Neuronal stem cell (in vitro differentiated cells): ENCODE measurements at regions not wholly inside any gene's neighbourhood (a gene's known extent, or its start where the extent isn't known, plus 50 kb on each side); places are given as distances from the start of the nearest gene placed in this dataset.
A peak's percentile ranks its signal among the peaks of the same experiment; 100 is the strongest.

Experiments used
- DNase-seq: peaks from one replicate; pipeline ENCODE4 v3.0.0-alpha.2; 2013; ENCODE audit warnings: low spot score
- H2AFZ ChIP-seq: one replicate; pipeline ENCODE4 v1.6.1; 2013; ENCODE audit warnings: mild to moderate bottlenecking, low read length, inconsistent platforms
- H2AK5ac ChIP-seq: 2 replicates; pipeline ENCODE4 v1.6.1; 2013; ENCODE audit warnings: low read depth, mild to moderate bottlenecking, inconsistent platforms, low read length, moderate library complexity, mixed read lengths
- H2BK120ac ChIP-seq: 2 replicates; pipeline ENCODE4 v1.6.1; 2013; ENCODE audit warnings: low read depth, mild to moderate bottlenecking, inconsistent platforms, low read length, moderate library complexity, mixed read lengths
- H2BK12ac ChIP-seq: one replicate; pipeline ENCODE4 v1.6.1; 2013; ENCODE audit warnings: low read length, inconsistent platforms
- H2BK15ac ChIP-seq: 2 replicates; pipeline ENCODE4 v1.6.1; 2013; ENCODE audit warnings: mild to moderate bottlenecking, low read length, inconsistent platforms, mixed read lengths
- H2BK5ac ChIP-seq: one replicate; pipeline ENCODE4 v1.6.1; 2013; ENCODE audit warnings: inconsistent platforms, mild to moderate bottlenecking, low read length, moderate library complexity
- H3K14ac ChIP-seq: one replicate; pipeline ENCODE4 v1.6.1; 2013; ENCODE audit warnings: low read length, inconsistent platforms
- H3K18ac ChIP-seq: 2 replicates; pipeline ENCODE4 v1.6.1; 2013; ENCODE audit warnings: low read length, inconsistent platforms
- H3K23ac ChIP-seq: 2 replicates; pipeline ENCODE4 v1.6.1; 2013; ENCODE audit warnings: low read depth, mild to moderate bottlenecking, mixed read lengths, low read length, inconsistent platforms; ENCODE audit not compliant: poor library complexity
- H3K27ac ChIP-seq: replicated peaks from 3 replicates; pipeline ENCODE4 v1.5.1; 2013; ENCODE audit warnings: low read length, inconsistent platforms
- H3K27me3 ChIP-seq, 3 experiments: 2 replicates each; pipeline ENCODE4 v1.6.1; 2013; ENCODE audit warnings: low read length in 3 of 3, mild to moderate bottlenecking in 2 of 3, inconsistent platforms in 1 of 3, low read depth in 1 of 3, mixed read lengths in 1 of 3, moderate library complexity in 1 of 3; ENCODE audit not compliant: control insufficient read depth in 3 of 3, insufficient read depth in 3 of 3
- H3K36me3 ChIP-seq, 2 donors: replicated peaks in 1 of 2; 2 replicates each; pipeline ENCODE4 v1.6.1; 2013; ENCODE audit warnings: low read length in 2 of 2; ENCODE audit not compliant: control insufficient read depth in 2 of 2, insufficient read depth in 2 of 2
- H3K4ac ChIP-seq: 2 replicates; pipeline ENCODE4 v1.6.1; 2013; ENCODE audit warnings: inconsistent platforms, mild to moderate bottlenecking, low read length, moderate library complexity
- H3K4me1 ChIP-seq, 2 donors: 1 replicate in 1 of 2; 2 replicates in 1 of 2; pipeline ENCODE4 v1.6.1; 2013; ENCODE audit warnings: low read length in 2 of 2, low read depth in 1 of 2; ENCODE audit not compliant: control insufficient read depth in 2 of 2, insufficient read depth in 1 of 2
- H3K4me2 ChIP-seq: one replicate; pipeline ENCODE4 v1.6.1; 2013; ENCODE audit warnings: mild to moderate bottlenecking, low read length, inconsistent platforms; ENCODE audit not compliant: insufficient read depth, poor library complexity, severe bottlenecking
- H3K4me3 ChIP-seq, 2 donors: 2 replicates each; pipeline ENCODE4 v1.5.1; 2013; ENCODE audit warnings: low read length in 2 of 2, mild to moderate bottlenecking in 2 of 2, inconsistent platforms in 1 of 2, moderate library complexity in 1 of 2
- H3K79me1 ChIP-seq: one replicate; pipeline ENCODE4 v1.6.1; 2013; ENCODE audit warnings: low read depth, mild to moderate bottlenecking, inconsistent platforms, low read length, moderate library complexity
- H3K9ac ChIP-seq: one replicate; pipeline ENCODE4 v1.6.1; 2013; ENCODE audit warnings: mild to moderate bottlenecking, low read depth, low read length, inconsistent platforms; ENCODE audit not compliant: poor library complexity
- H3K9me3 ChIP-seq, 2 donors: replicated peaks in 1 of 2; 2 replicates each; pipeline versions ENCODE3 to v1.6.1; 2013; ENCODE audit warnings: low read length in 2 of 2, mild to moderate bottlenecking in 2 of 2, inconsistent platforms in 1 of 2, low read depth in 1 of 2, mixed read lengths in 1 of 2, moderate library complexity in 1 of 2; ENCODE audit not compliant: control insufficient read depth in 2 of 2, insufficient read depth in 1 of 2
- H4K8ac ChIP-seq: one replicate; pipeline ENCODE4 v1.6.1; 2013; ENCODE audit warnings: low read depth, mild to moderate bottlenecking, inconsistent platforms, low read length, moderate library complexity
- H4K91ac ChIP-seq: one replicate; pipeline ENCODE4 v1.6.1; 2013; ENCODE audit warnings: low read length, low read depth, mild to moderate bottlenecking, inconsistent platforms; ENCODE audit not compliant: poor library complexity
- WGBS, 2 donors: extraction: QIAGEN DNeasy Blood & Tissue Kit; methylation state at CpG; one replicate each; pipeline ENCODE4 v1.1.7; 2013; ENCODE audit warnings: missing lambda C conversion rate in 2 of 2, mixed read lengths in 1 of 2; ENCODE audit not compliant: insufficient read length in 2 of 2, insufficient replicate concordance in 1 of 2; ENCODE audit errors: extremely low coverage in 2 of 2; 5-methylcytosine and 5-hydroxymethylcytosine counted together

DNA sequence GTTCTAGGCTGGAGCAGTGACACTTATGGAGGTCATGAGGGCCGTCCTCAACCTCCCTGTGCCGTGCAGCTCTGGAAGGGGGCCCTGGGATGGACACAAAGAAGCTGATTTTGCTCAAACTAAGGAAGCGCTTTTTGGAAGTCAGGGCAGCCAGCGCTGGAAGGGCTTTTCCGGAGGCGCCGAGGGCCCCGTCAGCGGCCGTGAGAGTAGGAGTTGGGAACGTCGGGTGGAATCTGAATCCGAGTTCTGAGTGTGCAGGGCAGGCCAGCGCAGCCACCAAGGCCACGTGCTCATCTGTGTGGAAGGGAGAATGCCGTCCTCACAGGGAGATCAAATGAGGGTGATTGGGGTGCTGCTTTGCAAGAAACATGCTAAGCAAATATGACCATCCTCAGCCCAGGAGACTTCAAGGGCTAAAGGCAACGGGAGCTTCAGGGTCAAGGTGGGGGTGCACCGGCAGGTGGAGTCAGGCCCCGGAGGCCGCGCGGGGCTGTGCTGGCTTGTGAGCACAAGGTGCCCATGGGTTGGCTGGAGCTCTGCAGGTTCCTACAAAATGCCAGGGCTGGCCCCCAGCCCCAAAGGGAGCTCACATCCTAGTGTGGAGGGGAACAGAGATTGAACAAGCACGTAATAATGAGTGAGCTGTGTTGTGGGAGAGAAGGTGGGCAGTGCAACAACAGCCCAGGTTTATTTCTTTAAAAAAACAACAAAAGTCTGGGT lies 70.4 kb upstream of the HPCAL1 start:
- Histone ChIP-seq H3K4ac (no peak overlapping the region), H4K91ac (no peak overlapping the region)

GRCh38 chr2:10233131-10234012 lies 69.3 kb upstream of the HPCAL1 start:
- Histone ChIP-seq H3K18ac (no peak overlapping the region), H2AFZ (no peak overlapping the region), H3K27me3 (peaks cover 0 to 61% (median 4%) of the 10 kb centered on the region in 3 experiments), H3K4ac (no peak overlapping the region), H3K14ac (peak overlapping the region; percentile 25), H2AK5ac (peak overlapping the region; percentile 26), H4K91ac (peak overlapping the region; percentile 90), H3K79me1 (no peaks in the 10 kb centered on the region), H3K4me3 (peak overlapping the region in 1 of 2 donors; percentile 64), H3K4me1 (peaks cover under 1 to 2% of the 10 kb centered on the region in 2 donors), H3K36me3 (no peaks in the 10 kb centered on the region), H2BK12ac (no peak overlapping the region), H2BK15ac (no peak overlapping the region), H2BK120ac (no peak overlapping the region), H3K9ac (peak overlapping the region; percentile 9), H3K9me3 (peaks cover 0 to 5% of the 10 kb centered on the region in 2 donors), H3K27ac (no peak overlapping the region), H3K23ac (no peak overlapping the region), H2BK5ac (no peak overlapping the region), H4K8ac (no peak overlapping the region), H3K4me2 (no peak overlapping the region)
- 100% methylated on average over 4 to 7 of the region's 7 CpGs for WGBS, 2 donors
- DNase-seq, result no peak

More for the DNA sequence above, 70.4 kb upstream of the HPCAL1 start:
- Histone ChIP-seq H3K9me3 (peaks cover 0 to 5% of the 10 kb centered on the region in 2 donors), H2AFZ (no peak overlapping the region), H2BK5ac (peak overlapping the region; percentile 25), H2AK5ac (no peak overlapping the region), H3K23ac (no peak overlapping the region), H3K27me3 (peaks cover 0 to 59% (median 4%) of the 10 kb centered on the region in 3 experiments), H3K4me3 (no peak overlapping the region), H3K14ac (no peak overlapping the region), H2BK120ac (no peak overlapping the region), H3K4me2 (no peak overlapping the region), H3K36me3 (no peaks in the 10 kb centered on the region), H3K9ac (no peak overlapping the region), H3K18ac (peak overlapping the region; percentile 3), H3K27ac (no peak overlapping the region), H4K8ac (no peak overlapping the region), H3K79me1 (no peaks in the 10 kb centered on the region), H3K4me1 (peaks cover 4 to 9% of the 10 kb centered on the region in 2 donors), H2BK15ac (no peak overlapping the region), H2BK12ac (no peak overlapping the region)
- WGBS, 2 donors, result no CpG with 5 or more reads among the region's 23 CpGs
- DNase-seq, result no peak

DNA sequence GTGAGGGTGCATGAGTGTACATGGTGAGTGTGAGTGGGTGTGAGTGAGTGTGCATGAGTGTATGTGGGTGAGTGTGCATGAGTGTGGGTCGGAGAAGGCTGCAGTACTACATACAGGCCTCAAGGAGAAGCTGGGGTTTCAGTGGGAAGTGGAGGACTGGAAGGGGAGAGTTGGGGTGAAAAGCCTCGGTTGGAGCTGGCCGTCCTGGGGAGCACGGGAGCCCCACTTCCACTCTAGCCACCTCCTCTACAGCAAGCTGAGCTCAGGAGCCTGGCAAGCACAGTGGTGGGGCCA lies 68.7 kb upstream of the HPCAL1 start:
- Histone ChIP-seq H3K23ac (peak overlapping the region; percentile 13), H3K9ac (peak overlapping the region; percentile 9), H3K9me3 (peaks cover 0 to 5% of the 10 kb centered on the region in 2 donors), H3K4me3 (peak overlapping the region in 1 of 2 donors; percentile 64), H2AK5ac (peak overlapping the region; percentile 26), H3K14ac (no peak overlapping the region), H3K18ac (peak overlapping the region; percentile 56), H3K79me1 (no peaks in the 10 kb centered on the region), H4K91ac (no peak overlapping the region), H2BK15ac (no peak overlapping the region), H2BK5ac (no peak overlapping the region), H2BK120ac (no peak overlapping the region), H4K8ac (no peak overlapping the region), H2AFZ (no peak overlapping the region), H3K36me3 (no peaks in the 10 kb centered on the region), H2BK12ac (no peak overlapping the region), H3K27ac (no peak overlapping the region), H3K4ac (no peak overlapping the region), H3K4me2 (no peak overlapping the region), H3K4me1 (no peaks in the 10 kb centered on the region), H3K27me3 (peaks cover 0 to 57% (median 4%) of the 10 kb centered on the region in 3 experiments)
- no peak for DNase-seq
- WGBS, 2 donors, result no CpG with 5 or more reads among the region's 4 CpGs
